Peyer's patch (tissue), 4 donors: ENCODE measurements at regions not wholly inside any gene's neighbourhood (a gene's known extent, or its start where the extent isn't known, plus 50 kb on each side); places are given as distances from the start of the nearest gene placed in this dataset.

Source experiments
- DNase-seq, 3 donors: peaks; one replicate each; pipeline ENCODE4 v3.0.0-alpha.2; 2017 to 2019
- H3K27ac ChIP-seq, 4 donors: fragments of 200-600 bp; sonication (generic); one replicate each; pipeline ENCODE4 v1.5.1; 2016 to 2019
- H3K27me3 ChIP-seq, 2 donors: fragments of 200-600 bp; sonication (generic); one replicate each; pipeline ENCODE4 v1.5.1; 2019
- H3K36me3 ChIP-seq, 3 donors: fragments of 200-600 bp; sonication (generic); one replicate each; pipeline ENCODE4 v1.5.1; 2016 to 2019
- H3K4me1 ChIP-seq, 4 donors: fragments of 200-600 bp; sonication (generic); one replicate each; pipeline ENCODE4 v1.5.1; 2016 to 2019
- H3K4me3 ChIP-seq, 4 donors: fragments of 200-600 bp; sonication (generic); 1 replicate in 3 of 4; 2 replicates in 1 of 4; pipeline ENCODE4 v1.5.1; 2016 to 2019; ENCODE audit warnings: mild to moderate bottlenecking in 1 of 4
- H3K9me3 ChIP-seq, 4 donors: fragments of 200-600 bp; sonication (generic); one replicate each; pipeline ENCODE4 v1.5.1; 2016 to 2019; ENCODE audit warnings: mild to moderate bottlenecking in 1 of 4
- CTCF ChIP-seq, 6 experiments: fragments of 450-650 bp in 4 of 6; fragments of 200-600 bp in 2 of 6; sonication (generic) in 1 of 6; IDR thresholded peaks; one replicate each; pipeline ENCODE4 v1.5.1; 2017 to 2019; ENCODE audit warnings: antibody characterized with exemption in 6 of 6, mild to moderate bottlenecking in 3 of 6, moderate library complexity in 1 of 6
- POLR2A ChIP-seq, 2 donors: fragments of 450-650 bp; IDR thresholded peaks; one replicate each; pipeline ENCODE4 v1.5.1; 2017; ENCODE audit warnings: antibody characterized with exemption in 2 of 2, mild to moderate bottlenecking in 2 of 2, moderate library complexity in 2 of 2

GRCh38 chr9:84583866-84584265 is 85.7 kb upstream of the NTRK2 start:
- no peaks in the 10 kb centered on the region for H3K27me3 ChIP-seq
- H3K27ac ChIP-seq: no peak overlapping the region
- no peak overlapping the region for H3K4me3 ChIP-seq
- no peak for DNase-seq
- H3K36me3 ChIP-seq: no peaks in the 10 kb centered on the region
- H3K9me3 ChIP-seq: no peaks in the 10 kb centered on the region
- H3K4me1 ChIP-seq: no peaks in the 10 kb centered on the region
- TF ChIP-seq POLR2A (IDR thresholded peaks at IDR 0.05) (no peak), CTCF (IDR thresholded peaks at IDR 0.05) (no peak)

- H3K4me3 ChIP-seq: no peak overlapping the region
- no peaks in the 10 kb centered on the region for H3K4me1 ChIP-seq
- no peaks in the 10 kb centered on the region for H3K27me3 ChIP-seq
- no peaks in the 10 kb centered on the region for H3K9me3 ChIP-seq
- no peak for TF ChIP-seq CTCF (IDR thresholded peaks at IDR 0.05)
- no peak for TF ChIP-seq POLR2A (IDR thresholded peaks at IDR 0.05)
- no peaks in the 10 kb centered on the region for H3K36me3 ChIP-seq
- H3K27ac ChIP-seq: no peak overlapping the region
- no peak for DNase-seq
Observed at GRCh38 chr9:84586662-84587061, 82.9 kb upstream of the NTRK2 start.

GRCh38 chr9:84587153-84587552 is 82.4 kb upstream of the NTRK2 start:
- H3K4me1 ChIP-seq: no peaks in the 10 kb centered on the region
- no peak overlapping the region for H3K27ac ChIP-seq
- DNase-seq: no peak
- no peaks in the 10 kb centered on the region for H3K36me3 ChIP-seq
- no peak overlapping the region for H3K4me3 ChIP-seq
- TF ChIP-seq POLR2A (IDR thresholded peaks at IDR 0.05) (no peak), CTCF (IDR thresholded peaks at IDR 0.05) (no peak)
- H3K27me3 ChIP-seq: no peaks in the 10 kb centered on the region
- no peaks in the 10 kb centered on the region for H3K9me3 ChIP-seq

GRCh38 chr9:84589542-84589941 is 80.0 kb upstream of the NTRK2 start:
- TF ChIP-seq POLR2A (IDR thresholded peaks at IDR 0.05) (no peak), CTCF (IDR thresholded peaks at IDR 0.05) (no peak)
- H3K36me3 ChIP-seq: no peaks in the 10 kb centered on the region
- H3K4me1 ChIP-seq: no peaks in the 10 kb centered on the region
- no peaks in the 10 kb centered on the region for H3K9me3 ChIP-seq
- H3K4me3 ChIP-seq: no peak overlapping the region
- DNase-seq: no peak
- H3K27ac ChIP-seq: no peak overlapping the region
- no peaks in the 10 kb centered on the region for H3K27me3 ChIP-seq

- Histone ChIP-seq H3K4me3 (no peak overlapping the region), H3K4me1 (no peaks in the 10 kb centered on the region), H3K27ac (no peak overlapping the region), H3K27me3 (no peaks in the 10 kb centered on the region), H3K9me3 (no peaks in the 10 kb centered on the region), H3K36me3 (no peaks in the 10 kb centered on the region)
- TF ChIP-seq CTCF (IDR thresholded peaks at IDR 0.05): no peak
- TF ChIP-seq POLR2A (IDR thresholded peaks at IDR 0.05): no peak
- no peak for DNase-seq
Observed at GRCh38 chr9:84590706-84591105, 78.8 kb upstream of the NTRK2 start.

- no peak overlapping the region for H3K27ac ChIP-seq
- H3K4me1 ChIP-seq: no peaks in the 10 kb centered on the region
- H3K9me3 ChIP-seq: no peaks in the 10 kb centered on the region
- no peak for TF ChIP-seq CTCF (IDR thresholded peaks at IDR 0.05)
- no peak for TF ChIP-seq POLR2A (IDR thresholded peaks at IDR 0.05)
- DNase-seq: no peak
- H3K4me3 ChIP-seq: no peak overlapping the region
- no peaks in the 10 kb centered on the region for H3K27me3 ChIP-seq
- H3K36me3 ChIP-seq: no peaks in the 10 kb centered on the region
Observed at GRCh38 chr9:84592918-84593317, 76.6 kb upstream of the NTRK2 start.
